Right ventricle myocardium inferior (tissue), 1 donor: ENCODE measurements at regions not wholly inside any gene's neighbourhood (a gene's known extent, or its start where the extent isn't known, plus 50 kb on each side); places are given as distances from the start of the nearest gene placed in this dataset.

ENCODE experiments used
- ATAC-seq: fragments of 200-7000 bp; cut with Tn5 transposase; one replicate; pipeline ENCODE4 v1.9.1; 2020; ENCODE audit warnings: mild to moderate bottlenecking, moderate library complexity
- DNase-seq: peaks from one replicate; pipeline ENCODE4 v3.0.0; 2021; ENCODE audit errors: missing footprints
- intact Hi-C: fragments of 100-400 bp; cut with DNase I; formaldehyde crosslinking; loops from one replicate; pipeline ENCODE4 v1.11.0; 2022
- donor health status: DM: no; HTN: yes; CAD: no; lungs with severe emphysema.

GRCh38 chr6:167643223-167643622, 183.5 kb upstream of the AFDN start:
- DNase-seq (no peak), ATAC-seq (no peak)
- intact Hi-C loops, result no loop called here

DNA sequence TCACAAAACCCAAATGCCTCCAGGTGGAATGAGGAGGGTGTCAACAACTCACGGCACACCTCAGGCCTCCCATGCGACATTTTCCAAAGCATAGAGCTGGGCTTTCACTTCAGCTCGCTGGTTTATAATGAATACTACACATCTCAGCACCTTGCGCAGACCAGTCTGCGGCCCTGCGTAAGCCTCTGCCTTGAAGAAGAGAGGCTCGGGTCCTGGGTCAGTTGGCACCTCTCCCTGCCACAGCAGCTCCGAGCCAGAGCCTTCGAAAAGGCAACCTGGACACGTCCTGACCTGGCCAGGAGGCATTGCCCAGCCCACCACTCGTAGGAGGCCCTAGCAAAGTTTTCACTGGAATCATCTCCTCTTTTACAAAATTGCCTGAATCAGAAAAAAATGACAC, 183.0 kb upstream of the AFDN start:
- ATAC-seq, result no peak
- DNase-seq, result no peak
- intact Hi-C loops, result no loop called here

- no peak for DNase-seq
- peak; percentile 52 for ATAC-seq
- intact Hi-C loops, result no loop called here
Measured at GRCh38 chr6:167644412-167645132, 182.1 kb upstream of the AFDN start.

- intact Hi-C loops, result no loop called here
- peak; percentile 51 for ATAC-seq
- no peak for DNase-seq
Measured at GRCh38 chr6:167645368-167645767, 181.3 kb upstream of the AFDN start.

DNA sequence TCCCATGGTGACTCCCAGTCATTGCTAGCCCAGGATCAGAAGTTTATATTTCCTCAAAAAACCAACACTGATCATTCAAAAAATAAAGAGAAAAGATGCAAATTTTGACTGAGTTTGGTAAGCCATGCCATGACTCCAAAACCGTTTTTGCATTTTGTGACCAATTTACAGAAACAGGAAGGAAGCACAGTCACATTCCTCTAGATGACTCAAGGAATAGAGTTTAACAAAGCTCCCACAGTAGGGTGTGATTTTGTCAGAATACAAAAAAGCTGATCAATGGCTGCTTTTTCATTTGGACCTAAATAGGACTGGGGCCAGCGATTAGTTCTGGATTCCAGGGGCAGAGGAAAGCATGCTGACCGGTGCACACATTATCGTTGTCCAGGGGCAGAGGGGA, 179.4 kb upstream of the AFDN start:
- DNase-seq (no peak), ATAC-seq (no peak)
- intact Hi-C loops, result no loop called here

DNA sequence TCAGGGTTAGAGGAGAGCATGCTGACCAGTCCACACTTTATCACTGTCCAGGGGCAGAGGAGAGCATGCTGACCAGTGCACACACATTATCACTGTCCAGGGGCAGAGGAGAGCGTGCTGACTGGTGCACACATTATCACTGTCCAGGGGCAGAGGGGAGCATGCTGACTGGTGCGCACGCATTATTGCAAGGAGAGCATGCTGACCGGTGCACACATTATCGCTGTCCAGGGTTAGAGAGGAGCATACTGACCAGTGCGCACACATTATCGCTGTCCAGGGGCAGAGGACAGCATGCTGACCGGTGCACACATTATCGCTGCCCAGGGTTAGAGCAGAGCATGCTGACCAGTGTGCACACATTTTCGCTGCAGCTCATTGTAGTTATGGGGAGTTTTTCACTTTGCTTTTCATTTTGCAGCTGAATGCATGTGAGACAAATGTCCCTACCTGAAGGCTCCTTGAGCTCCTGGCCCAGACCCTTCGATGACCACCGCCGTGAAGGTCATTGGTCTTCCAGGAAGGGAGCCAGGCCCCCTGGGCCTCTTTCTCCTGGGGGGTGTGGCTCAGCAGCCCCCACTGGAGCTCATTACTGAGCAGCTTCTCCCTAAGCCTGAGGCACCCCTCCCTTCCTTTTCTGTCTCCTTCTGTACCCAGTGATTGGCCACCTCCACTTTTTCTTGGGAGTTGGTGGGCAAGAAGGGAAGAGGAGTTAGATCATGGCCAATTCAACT, 178.8 kb upstream of the AFDN start:
- ATAC-seq (no peak), DNase-seq (no peak)
- intact Hi-C loops, result no loop called here

DNA sequence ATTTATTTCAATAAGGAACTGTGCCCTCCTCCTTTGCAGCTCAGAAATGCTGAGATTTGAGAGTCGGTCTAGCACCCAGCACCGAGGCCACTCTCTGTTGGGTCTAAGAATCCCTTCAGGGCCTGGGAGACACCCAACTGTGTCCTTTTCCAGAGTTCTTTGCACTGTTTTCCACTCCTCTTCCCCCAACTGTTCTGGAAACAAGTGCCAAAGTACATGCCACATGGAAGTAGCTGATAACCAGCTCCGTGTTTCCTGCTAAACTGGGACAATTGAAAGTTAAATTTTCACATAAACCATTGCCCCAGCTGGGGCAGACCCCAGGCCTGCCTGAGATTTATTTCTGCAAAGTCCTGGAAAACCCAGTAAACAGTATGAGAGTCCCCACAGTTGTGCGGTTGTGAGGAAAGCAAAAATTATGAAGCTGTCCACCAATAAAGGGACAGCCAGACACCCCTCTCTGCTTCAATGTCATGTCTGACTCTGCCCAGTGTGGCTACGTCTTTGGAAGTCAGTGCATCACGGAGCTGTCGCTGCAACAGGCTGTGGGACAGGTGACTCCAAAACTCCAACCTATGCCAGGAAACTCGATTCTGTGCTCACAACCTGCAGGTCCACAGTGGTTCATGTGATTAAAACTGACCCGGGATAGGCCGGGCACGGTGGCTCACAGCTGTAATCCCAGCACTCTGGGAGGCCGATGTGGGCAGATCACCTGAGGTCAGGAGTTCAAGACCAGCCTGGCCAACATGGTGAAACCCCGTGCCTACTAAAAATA, 178.0 kb upstream of the AFDN start:
- ATAC-seq (no peak), DNase-seq (no peak)
- intact Hi-C loops, result no loop called here

DNA sequence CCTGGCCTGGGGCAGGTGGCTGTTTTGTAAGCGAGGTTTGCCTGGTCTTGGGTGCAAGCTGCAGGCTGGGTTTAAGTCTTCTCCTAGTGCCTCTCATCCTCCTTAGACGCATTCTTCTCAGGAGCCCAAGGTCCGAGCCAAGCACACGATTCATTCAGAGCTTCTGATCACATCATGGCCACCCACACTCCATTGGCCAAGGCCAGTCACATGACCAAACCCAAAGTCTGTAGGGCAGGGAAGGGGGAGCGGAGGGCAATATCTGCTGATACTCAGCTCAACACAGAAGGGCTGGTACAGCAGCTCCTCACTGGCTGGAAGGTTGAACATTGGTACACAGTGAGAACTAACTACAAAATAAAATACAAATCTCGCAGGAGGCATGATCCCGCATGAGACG, 177.2 kb upstream of the AFDN start:
- intact Hi-C loops, result no loop called here
- DNase-seq (no peak), ATAC-seq (no peak)

GRCh38 chr6:167650730-167651317, 175.9 kb upstream of the AFDN start:
- no peak for ATAC-seq
- intact Hi-C loops, result no loop called here
- no peak for DNase-seq

DNA sequence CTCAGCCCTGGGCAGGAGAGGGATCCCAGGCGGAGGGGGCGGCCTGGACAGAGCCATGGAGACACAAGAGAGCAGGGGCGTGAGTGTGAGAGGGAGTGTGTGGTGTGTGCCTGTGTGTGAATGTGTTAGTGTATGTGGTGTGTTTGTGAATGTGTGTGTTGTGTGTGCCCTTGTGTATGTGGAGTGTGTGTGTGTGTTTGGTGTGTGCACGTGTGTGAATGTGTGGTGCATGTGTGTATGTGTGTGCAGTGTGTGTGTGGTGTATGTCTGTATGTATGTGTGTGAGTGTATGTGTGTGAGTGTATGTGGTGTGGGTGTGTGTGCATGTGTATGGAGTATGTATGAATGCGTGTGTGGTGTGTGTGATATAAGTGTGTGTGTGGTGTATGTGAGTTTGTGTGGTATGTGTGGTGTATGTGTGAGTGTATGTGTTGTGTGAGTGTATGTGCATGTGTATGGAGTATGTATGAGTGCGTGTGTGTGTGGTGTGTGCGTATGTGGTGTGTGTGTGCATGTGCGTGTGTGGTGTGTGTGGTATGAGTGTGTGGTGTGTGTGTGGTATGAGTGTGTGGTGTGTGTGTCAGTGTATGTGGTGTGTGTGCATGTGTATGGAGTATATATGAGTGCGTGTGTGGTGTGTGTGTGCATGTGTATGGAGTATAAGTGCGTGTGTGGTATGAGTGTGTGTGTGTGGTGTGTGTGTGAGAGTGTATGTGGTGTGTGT, 175.2 kb upstream of the AFDN start:
- ATAC-seq (peak; percentile 34), DNase-seq (no peak)
- intact Hi-C loops, result no loop called here

- intact Hi-C loops, result no loop called here
- no peak for ATAC-seq
- no peak for DNase-seq
Measured at GRCh38 chr6:167652042-167652700, 174.5 kb upstream of the AFDN start.

- intact Hi-C loops, result no loop called here
- ATAC-seq (no peak), DNase-seq (no peak)
Measured at GRCh38 chr6:167652701-167653095, 174.0 kb upstream of the AFDN start.

- DNase-seq, result no peak
- no peak for ATAC-seq
- intact Hi-C loops, result no loop called here
Measured at GRCh38 chr6:167653561-167653960, 173.2 kb upstream of the AFDN start.

DNA sequence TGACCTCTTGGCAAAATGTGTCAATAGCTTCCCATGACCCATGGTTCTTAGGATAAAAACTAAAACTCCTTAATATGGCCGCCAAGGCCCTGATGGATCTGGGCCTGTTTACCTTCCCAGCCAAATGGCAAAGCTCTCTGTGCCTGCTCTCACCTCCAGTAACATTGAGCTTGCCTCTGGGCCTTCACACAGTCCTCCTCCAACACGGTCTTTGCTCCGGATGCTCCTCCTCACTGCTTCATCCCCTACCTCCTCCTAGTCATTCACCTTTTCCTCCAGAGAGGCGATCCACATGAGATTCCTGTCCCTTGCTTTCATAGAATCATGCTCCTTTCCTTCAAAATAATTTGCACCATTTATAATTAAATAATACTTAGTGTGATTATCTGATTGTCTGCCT, 172.3 kb upstream of the AFDN start:
- no peak for DNase-seq
- ATAC-seq, result no peak
- intact Hi-C loops, result no loop called here

DNA sequence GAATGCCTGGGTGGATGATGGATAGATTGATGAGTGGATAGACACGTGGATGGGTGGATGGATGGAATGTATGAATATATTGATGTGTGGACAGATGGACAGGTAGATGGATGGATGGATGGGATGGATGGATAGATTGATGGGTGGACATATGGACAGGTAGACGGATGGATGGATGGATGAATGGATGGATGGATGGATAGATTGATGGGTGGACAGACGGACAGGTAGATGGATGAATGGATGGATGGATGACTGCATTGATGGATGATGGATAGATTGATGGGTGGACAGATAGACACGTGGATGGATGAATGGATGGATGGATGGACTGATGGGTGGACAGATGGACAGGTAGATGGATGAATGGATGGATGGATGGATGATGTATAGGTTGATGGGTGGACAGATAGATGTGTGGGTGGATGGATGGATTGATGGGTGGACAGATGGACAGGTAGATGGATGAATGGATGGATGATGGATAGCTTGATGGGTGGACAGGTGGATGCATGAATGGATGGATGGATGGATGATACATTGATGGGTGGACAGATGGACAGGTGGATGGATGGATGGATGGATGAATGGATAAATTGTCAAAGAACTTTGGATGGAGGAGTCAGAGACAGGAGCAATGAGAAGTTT, 171.4 kb upstream of the AFDN start:
- DNase-seq, result no peak
- no peak for ATAC-seq
- intact Hi-C loops, result no loop called here

DNA sequence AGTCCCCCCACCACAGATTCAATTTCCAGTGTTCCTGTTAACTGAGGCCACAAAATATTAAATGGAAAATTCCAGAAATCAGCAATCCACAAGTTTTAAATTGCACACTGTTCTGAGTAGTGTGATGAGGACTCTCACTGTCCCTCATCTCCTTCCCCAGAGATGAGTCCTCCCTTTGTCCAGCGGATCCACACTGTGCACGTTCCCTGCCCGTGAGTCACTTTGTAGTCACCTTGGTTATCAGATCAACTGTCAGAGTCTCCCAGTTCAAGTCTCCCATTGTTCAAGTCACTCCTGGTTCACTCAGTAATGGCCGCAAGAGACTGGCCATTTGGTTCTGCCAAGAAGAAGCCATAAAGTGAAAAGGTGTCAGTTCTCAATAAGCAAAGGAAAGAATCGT, 168.6 kb upstream of the AFDN start:
- ATAC-seq (no peak), DNase-seq (no peak)
- intact Hi-C loops, result no loop called here

DNA sequence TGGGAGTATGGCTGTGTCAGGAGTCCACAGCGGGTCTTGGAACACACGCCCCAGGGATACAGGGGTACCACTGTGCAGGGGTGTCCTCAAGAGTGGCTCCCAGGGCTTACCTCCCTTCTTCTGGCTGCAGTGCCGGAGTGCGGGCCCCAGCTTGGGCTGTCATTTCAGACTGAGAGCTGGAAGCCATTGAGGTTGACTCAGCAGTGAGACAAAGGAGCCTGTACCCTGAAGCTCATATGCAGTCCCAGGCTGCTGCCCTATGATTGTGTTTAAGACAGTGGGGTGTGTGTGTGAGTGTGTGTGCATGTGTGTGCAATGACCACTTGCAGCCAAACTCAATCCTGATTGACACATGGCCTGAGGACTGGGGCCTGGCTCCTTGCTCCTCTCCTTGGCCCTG, 167.7 kb upstream of the AFDN start:
- intact Hi-C loops, result no loop called here
- ATAC-seq (no peak), DNase-seq (no peak)

- DNase-seq (no peak), ATAC-seq (no peak)
- intact Hi-C loops, result no loop called here
Measured at GRCh38 chr6:167660424-167660823, 166.3 kb upstream of the AFDN start.
